SK-N-MC (cell line): ENCODE measurements at regions not wholly inside any gene's neighbourhood (a gene's known extent, or its start where the extent isn't known, plus 50 kb on each side); places are given as distances from the start of the nearest gene placed in this dataset.

Experiments used
- EZH2 ChIP-seq: fragments of 200-600 bp; sonication (generic); IDR thresholded peaks from one replicate; pipeline ENCODE4 v1.6.1; 2017; ENCODE audit warnings: antibody characterized with exemption
- POLR2AphosphoS5 ChIP-seq: IDR thresholded peaks from 2 replicates; pipeline ENCODE4 v1.6.1; 2012; ENCODE audit warnings: mild to moderate bottlenecking, low read depth, low read length, borderline replicate concordance

GRCh38 chr17:45649796-45650195 lies 134.3 kb upstream of the CRHR1 start:
- no peak for TF ChIP-seq POLR2AphosphoS5
- TF ChIP-seq EZH2 = no peak
